22Rv1 (cell line): ENCODE measurements at regions not wholly inside any gene's neighbourhood (a gene's known extent, or its start where the extent isn't known, plus 50 kb on each side); places are given as distances from the start of the nearest gene placed in this dataset.

Source experiments
- ZFX ChIP-seq: fragments of 450-650 bp; IDR thresholded peaks from 2 replicates; pipeline ENCODE4 v1.6.1; 2017; ENCODE audit warnings: antibody characterized with exemption, borderline replicate concordance
- TF ChIP-seq, protein P1 (sequence below): fragments of 450-650 bp; IDR thresholded peaks from 2 replicates; pipeline ENCODE4 v1.5.1; 2017; ENCODE audit warnings: mild to moderate bottlenecking

DNA sequence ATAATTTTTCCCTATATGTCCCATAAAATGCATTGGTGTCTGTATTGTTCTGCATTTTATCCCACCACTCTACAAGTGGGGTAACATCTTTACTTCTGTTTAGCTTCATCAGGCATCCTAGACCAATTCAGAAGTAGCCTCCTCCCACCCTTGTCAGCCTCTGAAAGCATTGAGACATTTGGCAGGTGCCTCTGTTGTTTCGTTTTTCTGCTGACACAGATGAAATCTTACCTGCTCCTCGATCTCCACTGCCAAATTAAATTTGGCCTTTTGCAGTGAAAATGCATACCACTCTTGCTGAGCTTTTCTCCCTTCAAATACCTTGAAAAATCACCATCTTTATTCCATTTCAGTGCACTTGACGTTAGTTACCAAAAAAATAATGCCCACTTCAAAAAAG lies 83.5 kb upstream of the STARD13 start:
- TF ChIP-seq, protein P1, sequence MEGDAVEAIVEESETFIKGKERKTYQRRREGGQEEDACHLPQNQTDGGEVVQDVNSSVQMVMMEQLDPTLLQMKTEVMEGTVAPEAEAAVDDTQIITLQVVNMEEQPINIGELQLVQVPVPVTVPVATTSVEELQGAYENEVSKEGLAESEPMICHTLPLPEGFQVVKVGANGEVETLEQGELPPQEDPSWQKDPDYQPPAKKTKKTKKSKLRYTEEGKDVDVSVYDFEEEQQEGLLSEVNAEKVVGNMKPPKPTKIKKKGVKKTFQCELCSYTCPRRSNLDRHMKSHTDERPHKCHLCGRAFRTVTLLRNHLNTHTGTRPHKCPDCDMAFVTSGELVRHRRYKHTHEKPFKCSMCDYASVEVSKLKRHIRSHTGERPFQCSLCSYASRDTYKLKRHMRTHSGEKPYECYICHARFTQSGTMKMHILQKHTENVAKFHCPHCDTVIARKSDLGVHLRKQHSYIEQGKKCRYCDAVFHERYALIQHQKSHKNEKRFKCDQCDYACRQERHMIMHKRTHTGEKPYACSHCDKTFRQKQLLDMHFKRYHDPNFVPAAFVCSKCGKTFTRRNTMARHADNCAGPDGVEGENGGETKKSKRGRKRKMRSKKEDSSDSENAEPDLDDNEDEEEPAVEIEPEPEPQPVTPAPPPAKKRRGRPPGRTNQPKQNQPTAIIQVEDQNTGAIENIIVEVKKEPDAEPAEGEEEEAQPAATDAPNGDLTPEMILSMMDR, result no peak
- TF ChIP-seq ZFX, result no peak
